Renal cortex interstitium (tissue), 11 donors: ENCODE measurements at regions not wholly inside any gene's neighbourhood (a gene's known extent, or its start where the extent isn't known, plus 50 kb on each side); places are given as distances from the start of the nearest gene placed in this dataset.

Experiments used
- DNase-seq, 11 donors: peaks; one replicate each; pipeline ENCODE4 v3.0.0-alpha.2; 2013; ENCODE audit warnings: low read depth in 9 of 11, low spot score in 4 of 11; ENCODE audit errors: extremely low read depth in 1 of 11

GRCh38 chr21:28111151-28111619 lies 881.5 kb downstream of the LTN1 start:
- DNase-seq: peak; percentile 67 to 90 (median 84)

GRCh38 chr21:28110716-28111115 lies 882.0 kb downstream of the LTN1 start:
- no peak for DNase-seq

- DNase-seq: no peak
These were observed 882.6 kb downstream of the LTN1 start for GRCh38 chr21:28110074-28110473.

GRCh38 chr21:28106370-28106890 lies 886.2 kb downstream of the LTN1 start:
- DNase-seq: no peak

- no peak for DNase-seq
These were observed 888.3 kb downstream of the LTN1 start for GRCh38 chr21:28104346-28104745.

GRCh38 chr21:28100366-28100765 lies 892.3 kb downstream of the LTN1 start:
- DNase-seq: no peak

DNA sequence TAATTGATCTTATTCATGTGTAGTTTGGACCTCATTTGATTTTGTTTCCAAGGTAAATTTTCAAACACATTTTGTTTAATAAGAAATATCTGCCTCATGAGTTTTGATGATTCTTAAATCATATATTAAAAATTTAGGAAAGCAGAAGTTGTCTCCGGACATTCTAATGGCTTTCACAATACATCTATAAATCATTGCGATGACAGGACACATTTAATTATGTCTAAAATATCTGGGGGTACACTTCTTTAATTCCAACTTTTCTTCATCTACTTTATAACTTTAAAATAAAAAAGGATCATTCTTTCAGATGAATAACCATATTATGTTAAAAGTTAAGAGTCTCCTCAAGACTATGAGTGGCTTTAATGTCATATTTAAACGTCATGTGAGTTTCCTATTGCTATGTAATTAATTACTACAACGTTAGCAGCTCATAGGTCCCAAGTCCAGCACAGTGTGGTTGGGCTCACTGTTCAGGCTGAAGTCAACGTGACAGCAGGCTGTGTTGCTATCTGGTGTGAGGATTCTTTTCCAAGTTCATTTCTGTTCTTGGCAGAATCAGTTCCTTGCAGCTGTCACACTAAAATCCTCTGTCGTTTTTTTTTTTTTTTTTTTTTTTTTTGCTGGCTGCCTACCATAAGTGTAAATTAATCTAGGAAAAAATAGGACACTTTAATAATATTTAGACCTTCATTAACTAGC lies 893.5 kb downstream of the LTN1 start:
- DNase-seq: peak in 4 of 11 donors; percentile 22 to 61 (median 52)

- no peak for DNase-seq
These were observed 901.2 kb downstream of the LTN1 start for GRCh38 chr21:28091466-28091865.

DNA sequence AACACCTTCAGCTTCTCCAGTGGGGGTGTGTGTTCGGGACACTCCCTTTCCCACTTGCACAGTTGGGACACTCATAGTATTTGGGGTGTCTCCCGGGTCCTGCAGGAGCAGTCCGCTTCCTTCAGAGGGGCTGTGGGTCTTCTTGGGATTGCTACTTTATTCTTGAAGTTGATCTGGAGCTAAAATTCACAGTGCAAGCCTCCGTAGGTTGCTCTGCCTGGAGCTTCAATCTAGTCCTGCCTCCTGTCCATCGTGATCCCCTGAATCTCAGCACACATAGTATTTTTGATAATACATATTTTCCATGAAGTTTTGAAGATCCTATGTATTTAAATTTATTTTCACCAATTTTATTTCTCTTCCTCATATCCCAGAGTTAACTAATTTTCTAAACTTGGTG lies 902.1 kb downstream of the LTN1 start:
- no peak for DNase-seq

DNA sequence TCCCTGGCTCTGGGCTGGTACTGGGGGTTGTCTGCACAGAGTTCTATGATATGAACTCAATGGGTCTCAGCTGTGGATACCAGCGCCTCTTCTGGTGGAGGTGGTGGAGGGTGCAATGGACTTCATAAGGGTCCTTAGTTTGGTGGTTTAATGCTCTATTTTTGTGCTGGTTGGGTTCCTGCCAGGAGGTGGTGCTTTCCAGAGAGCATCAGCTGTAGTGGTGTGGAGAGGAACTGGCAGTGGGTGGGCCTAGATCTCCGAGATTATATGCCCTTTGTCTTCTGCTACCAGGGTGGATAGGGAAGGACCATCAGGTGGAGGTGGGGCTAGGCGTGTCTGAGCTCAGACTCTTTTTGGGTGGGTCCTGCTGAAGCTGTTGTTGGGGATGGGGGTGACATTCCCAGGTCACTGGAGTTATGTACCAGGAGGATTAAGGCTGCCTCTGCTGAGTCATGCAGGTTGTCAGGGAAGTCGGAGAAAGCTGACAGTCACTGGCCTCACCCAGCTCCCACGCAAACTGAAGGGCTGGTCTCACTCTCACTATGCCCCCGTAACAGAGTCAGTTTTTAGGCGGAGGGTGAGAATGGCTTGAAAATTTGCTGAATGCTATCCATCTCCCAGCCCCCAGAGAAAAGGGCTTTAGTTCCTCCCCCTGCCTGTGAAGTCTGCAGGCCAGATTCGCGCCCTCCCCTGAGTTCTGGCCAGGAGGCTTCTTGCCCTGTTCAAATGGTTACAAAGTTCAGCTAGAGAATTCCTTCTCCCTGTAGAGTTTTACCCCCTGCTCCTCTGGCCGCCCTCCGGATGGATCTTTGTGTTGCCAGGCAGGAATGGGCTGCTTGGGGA lies 902.9 kb downstream of the LTN1 start:
- DNase-seq: no peak

DNA sequence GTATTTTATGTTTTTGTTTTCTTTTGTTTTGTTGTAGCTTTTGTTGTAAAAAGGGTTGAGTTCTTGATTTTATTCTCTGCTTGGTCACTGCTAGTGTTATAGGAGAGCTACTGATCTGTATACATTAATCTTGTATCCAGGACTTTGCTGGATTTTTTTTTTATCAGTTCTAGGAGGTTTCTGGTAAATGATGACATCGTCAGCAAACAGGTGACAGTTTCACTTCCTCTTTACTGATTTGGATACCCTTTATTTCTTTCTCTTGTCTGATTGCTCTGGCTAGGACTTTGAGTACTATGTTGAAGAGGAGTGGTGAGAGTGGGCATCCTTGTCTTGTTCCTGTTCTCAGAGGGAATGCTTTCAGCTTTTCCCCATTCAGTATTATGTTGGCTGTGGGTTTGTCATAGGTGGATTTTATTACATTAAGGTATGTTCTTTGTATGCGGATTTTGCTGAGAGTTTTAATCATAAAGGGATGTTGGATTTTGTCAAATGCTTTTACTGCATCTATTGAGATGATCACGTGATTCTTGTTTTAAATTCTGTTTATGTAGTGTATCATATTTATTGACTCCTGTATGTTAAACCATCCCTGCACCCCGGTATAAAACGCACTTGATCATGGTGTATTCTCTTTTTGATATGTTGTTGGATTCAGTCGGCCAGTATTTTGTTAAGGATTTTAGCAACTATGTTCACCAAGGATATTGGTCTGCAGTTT lies 905.7 kb downstream of the LTN1 start:
- no peak for DNase-seq

- no peak for DNase-seq
These were observed 907.7 kb downstream of the LTN1 start for GRCh38 chr21:28084951-28085350.

DNA sequence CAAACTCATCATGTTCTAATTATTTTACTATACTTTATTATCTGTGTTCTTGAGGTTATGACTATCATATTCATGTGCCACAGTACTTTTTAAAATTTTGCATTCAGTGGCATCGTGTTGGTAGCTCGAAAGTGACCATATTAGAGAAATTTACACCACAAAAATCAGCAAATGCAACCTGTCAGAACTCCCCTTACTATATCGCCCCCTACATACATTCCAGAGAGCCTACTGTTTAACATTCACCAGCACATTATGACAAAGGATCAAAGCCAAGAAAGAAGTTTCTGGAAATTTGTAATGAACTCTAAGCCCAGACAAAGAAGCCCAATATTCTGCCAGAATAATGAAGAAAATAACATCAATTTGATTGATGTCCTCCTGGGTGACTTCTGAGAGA lies 909.3 kb downstream of the LTN1 start:
- DNase-seq: no peak

GRCh38 chr21:28078126-28078525 lies 914.6 kb downstream of the LTN1 start:
- DNase-seq: no peak

DNA sequence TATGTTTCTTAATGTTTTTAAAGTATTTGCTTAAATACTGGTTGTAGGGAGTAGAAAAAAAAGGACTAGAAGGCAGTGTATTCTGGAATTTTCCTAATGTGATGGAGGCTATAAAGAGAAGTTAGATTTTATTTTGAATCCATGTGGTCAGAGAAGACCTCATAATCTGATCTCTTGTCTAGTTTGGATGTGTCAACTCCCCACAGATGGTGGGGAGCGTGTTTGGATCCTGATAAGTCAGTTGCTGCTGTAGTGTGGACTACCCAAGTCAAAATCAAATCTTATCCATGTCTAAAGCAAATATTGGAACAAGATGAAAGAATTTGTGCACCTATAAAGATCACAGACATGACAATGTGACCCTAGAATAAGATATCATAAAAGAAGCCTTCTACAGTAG lies 918.0 kb downstream of the LTN1 start:
- DNase-seq: no peak

- no peak for DNase-seq
These were observed 920.1 kb downstream of the LTN1 start for GRCh38 chr21:28072601-28073000.

GRCh38 chr21:28069450-28069923 lies 923.2 kb downstream of the LTN1 start:
- no peak for DNase-seq

DNA sequence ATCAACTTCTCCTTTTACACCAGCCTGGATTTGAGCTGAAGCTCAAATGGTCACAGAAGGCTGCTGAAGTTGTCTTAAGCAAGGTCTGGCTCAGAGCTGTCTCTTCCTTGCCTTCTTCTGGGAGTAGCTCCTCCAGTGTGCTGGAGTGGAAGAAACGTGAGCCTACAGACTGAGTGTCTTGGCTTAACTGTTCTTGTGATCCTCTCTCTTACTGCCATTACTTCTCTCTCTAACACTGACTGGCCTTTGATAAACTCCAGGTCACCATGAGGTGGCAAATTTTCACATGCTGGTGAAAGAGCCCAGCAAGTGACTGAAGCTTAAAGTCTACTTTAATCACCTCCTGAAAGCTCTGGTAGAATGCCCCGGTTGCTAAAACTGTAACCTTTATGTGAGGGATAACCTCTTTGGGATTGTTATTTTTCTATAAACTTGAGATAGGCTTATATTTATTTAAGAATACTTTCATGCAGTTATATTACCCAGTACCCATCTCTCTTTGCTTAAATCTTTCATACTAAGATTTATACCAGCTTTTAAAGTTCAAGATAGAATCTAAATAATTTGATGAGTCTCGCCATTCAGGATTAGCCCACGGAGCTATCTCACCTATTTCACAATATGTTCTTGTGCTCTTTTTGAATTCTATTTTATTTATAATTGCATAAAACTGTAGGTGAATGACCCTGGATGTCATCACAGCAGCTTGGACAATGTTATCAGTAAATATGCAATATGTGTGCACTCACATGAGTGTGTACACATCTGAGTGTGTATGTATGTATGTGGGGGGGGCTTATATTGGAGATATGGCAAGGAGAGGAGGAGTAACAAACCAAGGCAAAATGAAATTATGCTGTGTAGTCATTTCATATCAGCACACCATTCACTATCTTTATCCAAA lies 924.0 kb downstream of the LTN1 start:
- DNase-seq: no peak
